ENCODE measurements at regions not wholly inside any gene's neighbourhood (a gene's known extent, or its start where the extent isn't known, plus 50 kb on each side); places are given as distances from the start of the nearest gene placed in this dataset.

GRCh38 chrX:113728937-113729336, 854.9 kb upstream of the HTR2C start:
- DNase-seq (ENCODE audit: low spot score), result no peak

- DNase-seq (ENCODE audit: low spot score), result no peak
Observed at GRCh38 chrX:113726898-113727297, 857.0 kb upstream of the HTR2C start.

GRCh38 chrX:113726466-113726865, 857.4 kb upstream of the HTR2C start:
- no peak for DNase-seq (ENCODE audit: low spot score)

- DNase-seq (ENCODE audit: low spot score), result no peak
Observed at GRCh38 chrX:113726009-113726408, 857.9 kb upstream of the HTR2C start.

- no peak for DNase-seq (ENCODE audit: low spot score)
Observed at GRCh38 chrX:113699939-113700338, 859.3 kb upstream of the AMOT start.

- no peak for DNase-seq (ENCODE audit: low spot score)
Observed at GRCh38 chrX:113675278-113675677, 834.6 kb upstream of the AMOT start.

GRCh38 chrX:113651306-113651705, 810.7 kb upstream of the AMOT start:
- DNase-seq (ENCODE audit: low spot score), result no peak

- DNase-seq (ENCODE audit: low spot score), result no peak
Observed at GRCh38 chrX:113644426-113644825, 803.8 kb upstream of the AMOT start.

GRCh38 chrX:113634565-113634964, 793.9 kb upstream of the AMOT start:
- no peak for DNase-seq (ENCODE audit: low spot score)

GRCh38 chrX:113629326-113629725, 788.7 kb upstream of the AMOT start:
- no peak for DNase-seq (ENCODE audit: low spot score)

- no peak for DNase-seq (ENCODE audit: low spot score)
Observed at GRCh38 chrX:113594123-113594841, 753.7 kb upstream of the AMOT start.

GRCh38 chrX:113586281-113586898, 745.8 kb upstream of the AMOT start:
- no peak for DNase-seq (ENCODE audit: low spot score)

- DNase-seq (ENCODE audit: low spot score), result no peak
Observed at GRCh38 chrX:113580486-113580885, 739.9 kb upstream of the AMOT start.

- DNase-seq (ENCODE audit: low spot score), result no peak
Observed at GRCh38 chrX:113558576-113558975, 717.9 kb upstream of the AMOT start.

- no peak for DNase-seq (ENCODE audit: low spot score)
Observed at GRCh38 chrX:113551919-113552318, 711.3 kb upstream of the AMOT start.

- DNase-seq (ENCODE audit: low spot score), result no peak
Observed at GRCh38 chrX:113548308-113549015, 707.8 kb upstream of the AMOT start.

- no peak for DNase-seq (ENCODE audit: low spot score)
Observed at GRCh38 chrX:113545040-113545439, 704.4 kb upstream of the AMOT start.

- no peak for DNase-seq (ENCODE audit: low spot score)
Observed at GRCh38 chrX:113539599-113540356, 699.1 kb upstream of the AMOT start.

- DNase-seq (ENCODE audit: low spot score), result no peak
Observed at GRCh38 chrX:113529426-113530013, 688.9 kb upstream of the AMOT start.

GRCh38 chrX:113522814-113523213, 682.2 kb upstream of the AMOT start:
- no peak for DNase-seq (ENCODE audit: low spot score)

- DNase-seq (ENCODE audit: low spot score), result no peak
Observed at GRCh38 chrX:113514906-113515305, 674.3 kb upstream of the AMOT start.
